ENCODE measurements at regions not wholly inside any gene's neighbourhood (a gene's known extent, or its start where the extent isn't known, plus 50 kb on each side); places are given as distances from the start of the nearest gene placed in this dataset.

DNA sequence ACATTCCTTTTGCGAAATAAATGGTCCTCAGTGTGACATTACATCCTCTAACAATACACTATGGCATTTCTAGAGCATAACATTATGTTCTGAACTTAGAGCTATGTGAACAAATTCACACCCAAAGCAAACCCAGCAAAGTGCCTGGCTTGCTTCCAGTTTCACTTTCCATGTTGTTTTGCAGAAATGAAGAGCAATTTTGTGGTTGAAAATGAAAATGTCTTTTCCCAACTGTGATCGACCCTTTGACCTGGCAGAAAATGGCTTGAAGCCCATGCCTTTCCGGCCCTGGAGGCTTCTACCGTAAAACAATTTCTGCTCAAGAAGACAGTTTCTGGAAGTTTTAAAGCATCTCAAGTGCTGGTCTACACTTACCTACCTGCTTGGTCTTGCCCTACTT is 344.7 kb upstream of the RGMB start:
- TF ChIP-seq, protein P1, sequence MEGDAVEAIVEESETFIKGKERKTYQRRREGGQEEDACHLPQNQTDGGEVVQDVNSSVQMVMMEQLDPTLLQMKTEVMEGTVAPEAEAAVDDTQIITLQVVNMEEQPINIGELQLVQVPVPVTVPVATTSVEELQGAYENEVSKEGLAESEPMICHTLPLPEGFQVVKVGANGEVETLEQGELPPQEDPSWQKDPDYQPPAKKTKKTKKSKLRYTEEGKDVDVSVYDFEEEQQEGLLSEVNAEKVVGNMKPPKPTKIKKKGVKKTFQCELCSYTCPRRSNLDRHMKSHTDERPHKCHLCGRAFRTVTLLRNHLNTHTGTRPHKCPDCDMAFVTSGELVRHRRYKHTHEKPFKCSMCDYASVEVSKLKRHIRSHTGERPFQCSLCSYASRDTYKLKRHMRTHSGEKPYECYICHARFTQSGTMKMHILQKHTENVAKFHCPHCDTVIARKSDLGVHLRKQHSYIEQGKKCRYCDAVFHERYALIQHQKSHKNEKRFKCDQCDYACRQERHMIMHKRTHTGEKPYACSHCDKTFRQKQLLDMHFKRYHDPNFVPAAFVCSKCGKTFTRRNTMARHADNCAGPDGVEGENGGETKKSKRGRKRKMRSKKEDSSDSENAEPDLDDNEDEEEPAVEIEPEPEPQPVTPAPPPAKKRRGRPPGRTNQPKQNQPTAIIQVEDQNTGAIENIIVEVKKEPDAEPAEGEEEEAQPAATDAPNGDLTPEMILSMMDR (IDR thresholded peaks at IDR 0.05; ENCODE audit: poor library complexity) = no peak
- TF ChIP-seq EZH2 (IDR thresholded peaks at IDR 0.05; ENCODE audit: borderline replicate concordance) (no peak), EZH2phosphoT487 (IDR thresholded peaks at IDR 0.05; ENCODE audit: low read depth, severe bottlenecking, unreplicated experiment) (no peak)
